Tibial nerve (tissue), 4 donors: ENCODE measurements at regions not wholly inside any gene's neighbourhood (a gene's known extent, or its start where the extent isn't known, plus 50 kb on each side); places are given as distances from the start of the nearest gene placed in this dataset.

ENCODE experiments used
- DNase-seq, 2 donors: peaks; one replicate each; pipeline ENCODE4 v3.0.0-alpha.2; 2019; ENCODE audit warnings: low spot score in 2 of 2
- H3K27ac ChIP-seq, 4 donors: fragments of 200-600 bp; sonication (generic) in 3 of 4; one replicate each; pipeline ENCODE4 v1.5.1; 2017 to 2019; ENCODE audit warnings: mild to moderate bottlenecking in 1 of 4
- H3K27me3 ChIP-seq, 2 donors: fragments of 200-600 bp; sonication (generic) in 1 of 2; one replicate each; pipeline versions ENCODE4 v1.5.1 to v1.6.0; 2017 to 2019
- H3K36me3 ChIP-seq, 3 donors: fragments of 200-600 bp; sonication (generic); one replicate each; pipeline ENCODE4 v1.5.1; 2018 to 2019
- H3K4me1 ChIP-seq, 4 donors: fragments of 200-600 bp; sonication (generic) in 3 of 4; one replicate each; pipeline ENCODE4 v1.5.1; 2017 to 2019
- H3K4me3 ChIP-seq, 4 donors: fragments of 200-600 bp; sonication (generic) in 3 of 4; one replicate each; pipeline ENCODE4 v1.5.1; 2017 to 2019; ENCODE audit warnings: mild to moderate bottlenecking in 1 of 4, moderate library complexity in 1 of 4
- H3K9me3 ChIP-seq, 4 donors: fragments of 200-600 bp; sonication (generic) in 3 of 4; one replicate each; pipeline ENCODE4 v1.5.1; 2017 to 2019
- CTCF ChIP-seq, 5 experiments: fragments of 200-600 bp in 3 of 5; fragments of 450-650 bp in 2 of 5; sonication (generic) in 3 of 5; IDR thresholded peaks; one replicate each; pipeline ENCODE4 v1.5.1; 2016 to 2019; ENCODE audit warnings: antibody characterized with exemption in 5 of 5, mild to moderate bottlenecking in 3 of 5, moderate library complexity in 2 of 5
- EP300 ChIP-seq, 2 donors: sonication (generic); formaldehyde crosslinking; IDR thresholded peaks; one replicate each; pipeline ENCODE4 v1.6.1; 2017; ENCODE audit warnings: antibody characterized with exemption in 2 of 2, mild to moderate bottlenecking in 1 of 2
- POLR2A ChIP-seq, 2 donors: fragments of 450-650 bp; IDR thresholded peaks; one replicate each; pipeline ENCODE4 v1.6.1; 2017; ENCODE audit warnings: antibody characterized with exemption in 2 of 2, mild to moderate bottlenecking in 2 of 2, moderate library complexity in 2 of 2
- WGBS, 2 donors: methylation state at CpG; one replicate each; pipeline ENCODE4 v1.1.5; 2018; 5-methylcytosine and 5-hydroxymethylcytosine counted together

DNA sequence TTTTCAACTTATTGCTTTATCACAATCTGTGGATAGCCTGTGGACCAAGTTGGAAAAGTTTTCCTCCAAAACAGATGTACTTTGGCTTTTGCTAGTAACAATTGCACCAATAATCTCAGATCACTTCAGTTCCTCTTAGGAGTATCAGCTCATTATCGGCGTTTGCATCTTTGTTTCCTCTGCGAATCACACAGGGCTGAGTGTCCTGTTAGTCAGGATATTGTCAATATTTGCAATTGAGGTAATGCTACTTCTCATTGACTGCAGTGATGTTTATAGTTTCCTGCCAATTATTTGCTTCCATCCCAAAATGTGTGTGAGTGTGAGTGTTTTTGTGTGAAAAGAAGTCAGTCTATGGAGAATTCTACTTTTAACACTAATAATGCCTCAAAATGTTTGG, 545.0 kb downstream of the SI start:
- no peak overlapping the region for H3K27ac ChIP-seq
- TF ChIP-seq CTCF (IDR thresholded peaks at IDR 0.05): no peak
- H3K4me3 ChIP-seq: no peak overlapping the region
- H3K9me3 ChIP-seq: no peaks in the 10 kb centered on the region
- H3K36me3 ChIP-seq: no peaks in the 10 kb centered on the region
- 92 to 97% methylated on average over 3 of the region's 3 CpGs for WGBS, 2 donors
- no peaks in the 10 kb centered on the region for H3K27me3 ChIP-seq
- H3K4me1 ChIP-seq: no peaks in the 10 kb centered on the region
- DNase-seq: no peak

GRCh38 chr3:164526250-164526649, 552.0 kb downstream of the SI start:
- Histone ChIP-seq H3K4me3 (no peak overlapping the region), H3K4me1 (no peaks in the 10 kb centered on the region), H3K27me3 (no peaks in the 10 kb centered on the region), H3K36me3 (peaks cover 0 to 4% (median 0%) of the 10 kb centered on the region in 3 donors), H3K9me3 (peaks cover 0 to 14% (median 0%) of the 10 kb centered on the region in 4 donors), H3K27ac (no peak overlapping the region)
- DNase-seq: no peak
- no peak for TF ChIP-seq CTCF (IDR thresholded peaks at IDR 0.05)
- no peak for TF ChIP-seq POLR2A (IDR thresholded peaks at IDR 0.05)
- no peak for TF ChIP-seq EP300 (IDR thresholded peaks at IDR 0.05)
- 86 to 89% methylated on average over 2 of the region's 2 CpGs for WGBS, 2 donors

DNA sequence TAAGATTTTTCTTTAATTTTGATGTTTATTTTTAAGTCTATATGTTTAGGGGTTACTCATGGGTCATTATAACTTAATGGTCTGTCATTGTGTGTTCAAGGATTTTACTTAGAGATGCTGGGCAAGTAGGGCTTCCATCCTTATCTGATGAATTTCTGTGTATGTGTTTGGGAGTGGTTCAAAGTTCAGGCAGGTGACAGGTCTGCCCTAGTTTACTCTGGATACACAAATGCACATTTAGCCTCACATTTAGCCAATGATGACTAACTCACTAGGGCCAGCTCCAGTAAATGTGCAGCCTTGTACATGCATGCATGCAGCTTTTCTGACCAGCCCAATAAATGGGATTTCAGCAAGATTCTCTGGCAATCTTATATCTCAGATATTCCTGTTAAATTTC, 554.1 kb downstream of the SI start:
- no peaks in the 10 kb centered on the region for H3K4me1 ChIP-seq
- H3K9me3 ChIP-seq: peaks cover 0 to 33% (median 0%) of the 10 kb centered on the region in 4 donors
- no peak for DNase-seq
- no peaks in the 10 kb centered on the region for H3K27me3 ChIP-seq
- H3K4me3 ChIP-seq: no peak overlapping the region
- no peak overlapping the region for H3K27ac ChIP-seq
- H3K36me3 ChIP-seq: peaks cover 0 to 4% (median 0%) of the 10 kb centered on the region in 3 donors
- no peak for TF ChIP-seq CTCF (IDR thresholded peaks at IDR 0.05)
- TF ChIP-seq POLR2A (IDR thresholded peaks at IDR 0.05): no peak
- no peak for TF ChIP-seq EP300 (IDR thresholded peaks at IDR 0.05)

DNA sequence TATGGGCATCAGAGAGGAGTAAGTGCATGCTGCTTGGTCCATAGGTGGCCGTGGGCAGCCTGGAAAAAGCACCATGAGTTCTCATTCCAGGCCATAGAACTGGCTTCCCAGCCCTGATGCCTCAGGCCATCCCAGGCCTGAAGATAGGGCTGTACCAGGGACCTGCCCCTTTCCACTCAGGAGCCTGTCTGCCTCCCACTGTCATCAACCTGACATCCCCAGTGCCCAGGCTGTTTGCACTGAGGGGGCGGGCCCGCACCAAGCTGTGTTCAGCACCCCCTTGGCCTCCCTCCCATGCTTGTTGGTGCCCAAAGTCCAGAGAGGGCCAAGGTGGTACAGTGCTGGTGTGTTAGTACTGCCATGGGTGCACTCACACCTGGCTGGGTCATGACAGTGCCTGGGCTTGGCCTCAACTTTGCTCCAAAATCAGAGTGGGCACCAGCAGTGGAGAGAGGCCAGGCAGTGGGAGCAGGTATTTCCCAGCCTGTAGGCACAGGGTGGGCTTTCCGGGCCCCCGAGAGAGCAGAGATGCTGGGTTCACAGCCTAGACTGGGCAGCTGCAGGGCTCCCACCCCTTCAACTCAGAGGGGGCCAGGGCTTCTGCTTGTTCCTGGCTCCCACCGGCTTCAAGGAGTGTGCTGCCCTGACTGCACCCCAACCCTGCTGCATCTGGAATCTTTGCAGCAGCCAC, 556.1 kb downstream of the SI start:
- WGBS, 2 donors: 84 to 100% methylated on average over 1 to 6 of the region's 6 CpGs
- no peak for TF ChIP-seq POLR2A (IDR thresholded peaks at IDR 0.05)
- no peak for TF ChIP-seq EP300 (IDR thresholded peaks at IDR 0.05)
- no peak for TF ChIP-seq CTCF (IDR thresholded peaks at IDR 0.05)

DNA sequence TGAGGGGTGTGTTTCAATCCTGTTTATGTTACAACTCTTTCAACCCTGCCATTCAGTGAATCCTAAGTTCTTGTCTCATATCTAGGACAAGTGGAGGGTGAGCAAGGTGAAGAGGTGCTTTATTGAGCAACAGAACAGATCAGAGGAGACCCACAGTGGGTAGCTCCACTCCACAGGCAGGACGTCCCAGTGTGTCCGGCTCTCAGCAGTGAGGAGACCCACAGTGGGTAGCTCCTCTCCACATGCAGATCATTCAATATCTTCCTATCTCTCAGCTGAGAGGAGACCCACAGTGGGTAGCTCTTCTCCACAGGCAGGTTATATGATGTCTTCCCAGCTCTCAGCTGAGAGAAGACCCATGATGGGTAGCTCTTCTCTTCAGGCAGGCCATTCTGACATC, 556.7 kb downstream of the SI start:
- DNase-seq: no peak
- 84 to 100% methylated on average over 2 of the region's 2 CpGs for WGBS, 2 donors
- Histone ChIP-seq H3K36me3 (peaks cover 0 to 4% (median 0%) of the 10 kb centered on the region in 3 donors), H3K27me3 (no peaks in the 10 kb centered on the region), H3K9me3 (peaks cover 0 to 46% (median 3%) of the 10 kb centered on the region in 4 donors), H3K4me3 (no peak overlapping the region), H3K27ac (no peak overlapping the region), H3K4me1 (no peaks in the 10 kb centered on the region)
- TF ChIP-seq CTCF (IDR thresholded peaks at IDR 0.05) (no peak), EP300 (IDR thresholded peaks at IDR 0.05) (no peak), POLR2A (IDR thresholded peaks at IDR 0.05) (no peak)

More for the DNA sequence above, 556.1 kb downstream of the SI start:
- Histone ChIP-seq H3K36me3 (peaks cover 0 to 4% (median 0%) of the 10 kb centered on the region in 3 donors), H3K4me3 (no peak overlapping the region), H3K9me3 (peaks cover 0 to 46% (median 3%) of the 10 kb centered on the region in 4 donors), H3K27ac (no peak overlapping the region), H3K4me1 (no peaks in the 10 kb centered on the region), H3K27me3 (no peaks in the 10 kb centered on the region)
- no peak for DNase-seq
